ENCODE measurements at regions not wholly inside any gene's neighbourhood (a gene's known extent, or its start where the extent isn't known, plus 50 kb on each side); places are given as distances from the start of the nearest gene placed in this dataset.

- peaks cover 7 to 49% of the 10 kb centered on the region in 2 experiments; a peak in 4 of 5 replicates for H3K27me3 ChIP-seq (ENCODE audit: control insufficient read depth in 2 of 2, insufficient read depth in 2 of 2, low read length in 2 of 2)
- H3K79me2 ChIP-seq (ENCODE audit: control insufficient read depth, insufficient read depth, low read length), result no peaks in the 10 kb centered on the region
- in situ Hi-C loops (cut with MboI) (no loop called here), intact Hi-C loops (cut with micrococcal nuclease) (no loop called here)
- 0% methylated on average over 11 of the region's 11 CpGs for WGBS (ENCODE audit: insufficient coverage, low coverage, missing lambda C conversion rate)
- POLR2A ChIA-PET, result interaction anchor here (0.6 to 1.3 kb wide), 4 partner anchors 9 to 554 kb away, joined by 3 to 4 read pairs (median 4); no protein-coding TSS in a partner anchor
- no peaks in the 10 kb centered on the region for H3K4me1 ChIP-seq (replicated peaks in 1 of 2; ENCODE audit: control insufficient read depth in 2 of 2, insufficient read depth in 2 of 2, low read length in 2 of 2)
- FAIRE-seq (no peak), DNase-seq (ENCODE audit: extremely low read depth in 1 of 4, low spot score in 3 of 4) (peak in 1 of 4 experiments; percentile 9), ATAC-seq (peak; percentile 49; the same call in 2 of the 3 replicates)
- H3K27ac ChIP-seq (ENCODE audit: extremely low read depth, low read depth, low read length), result no peak overlapping the region
- CTCF ChIA-PET (ENCODE audit: low intra/inter-chr PET ratio), result no interaction called here
- no peaks in the 10 kb centered on the region for H3K9me1 ChIP-seq (ENCODE audit: control insufficient read depth, insufficient read depth, low read length)
- TF ChIP-seq PKNOX1 (IDR thresholded peaks at IDR 0.05), result no peak
- TF ChIP-seq MIER1 (IDR thresholded peaks at IDR 0.05; ENCODE audit: low read depth), result peak; percentile 90
- peak; percentile 91 for TF ChIP-seq EHMT2 (IDR thresholded peaks at IDR 0.05)
- TF ChIP-seq MCM3 (IDR thresholded peaks at IDR 0.05), result no peak
- peak; percentile 97 for TF ChIP-seq REST (IDR thresholded peaks at IDR 0.05; ENCODE audit: borderline replicate concordance)
- peak; percentile 96 for TF ChIP-seq REST (CRISPR knock-in tag; IDR thresholded peaks at IDR 0.05; ENCODE audit: low read depth)
- no peak for TF ChIP-seq SRSF3 (IDR thresholded peaks at IDR 0.05; ENCODE audit: insufficient read depth, low read length)
- H2AFZ ChIP-seq (ENCODE audit: low read depth, low read length), result no peak overlapping the region
- H3K4me2 ChIP-seq (ENCODE audit: insufficient read depth, low read length), result no peak overlapping the region
- H3K9ac ChIP-seq (ENCODE audit: insufficient read depth in 1 of 2, low read depth in 2 of 2, low read length in 2 of 2), result no peak overlapping the region
- no peaks in the 10 kb centered on the region for H3K36me3 ChIP-seq (ENCODE audit: control insufficient read depth, insufficient read depth, low read length)
- no TSS peak for BruUV-seq (replicated peaks)
- no peak overlapping the region for H3K4me3 ChIP-seq
- no peaks in the 10 kb centered on the region for H3K9me3 ChIP-seq (replicated peaks; ENCODE audit: control insufficient read depth, insufficient read depth, low read depth, low read length)
- no peaks in the 10 kb centered on the region for H4K20me1 ChIP-seq (replicated peaks; ENCODE audit: control insufficient read depth, insufficient read depth, low read length)
Measured at GRCh38 chr11:134476435-134477021, 64.5 kb upstream of the B3GAT1 start.
